Spinal cord (tissue), 9 donors: ENCODE measurements at regions not wholly inside any gene's neighbourhood (a gene's known extent, or its start where the extent isn't known, plus 50 kb on each side); places are given as distances from the start of the nearest gene placed in this dataset.

Experiments used
- DNase-seq, 6 donors: peaks; one replicate each; pipeline versions ENCODE4 v3.0.0 to v3.0.0-alpha.2; 2013 to 2015; ENCODE audit warnings: low spot score in 6 of 6, low read depth in 4 of 6
- H3K27ac ChIP-seq: one replicate; pipeline ENCODE4 v1.5.1; 2013; ENCODE audit warnings: low read depth, low read length, control low read depth
- H3K27me3 ChIP-seq: one replicate; pipeline ENCODE4 v1.6.1; 2013; ENCODE audit warnings: low read length; ENCODE audit not compliant: control insufficient read depth, insufficient read depth
- H3K36me3 ChIP-seq: one replicate; pipeline ENCODE4 v1.6.1; 2013; ENCODE audit warnings: low read length; ENCODE audit not compliant: control insufficient read depth, insufficient read depth
- H3K4me1 ChIP-seq: one replicate; pipeline ENCODE4 v1.6.1; 2013; ENCODE audit warnings: low read length; ENCODE audit not compliant: control insufficient read depth, insufficient read depth
- H3K4me3 ChIP-seq: one replicate; pipeline ENCODE4 v1.5.1; 2013; ENCODE audit warnings: low read depth, low read length, control low read depth
- H3K9me3 ChIP-seq: one replicate; pipeline ENCODE4 v1.6.1; 2013; ENCODE audit warnings: low read length; ENCODE audit not compliant: control insufficient read depth, insufficient read depth
- WGBS: methylation state at CpG from one replicate; pipeline ENCODE4 v1.1.5; 2013; ENCODE audit warnings: missing lambda C conversion rate; ENCODE audit not compliant: insufficient coverage; 5-methylcytosine and 5-hydroxymethylcytosine counted together
- donor health status: healthy.

GRCh38 chr5:164372892-164373291, 867.5 kb downstream of the MAT2B start:
- H3K27me3 ChIP-seq: no peaks in the 10 kb centered on the region
- H3K36me3 ChIP-seq: no peaks in the 10 kb centered on the region
- H3K9me3 ChIP-seq: no peaks in the 10 kb centered on the region
- DNase-seq: no peak
- H3K27ac ChIP-seq: no peak overlapping the region
- WGBS: no CpG with 5 or more reads among the region's 1 CpG
- H3K4me1 ChIP-seq: no peaks in the 10 kb centered on the region
- H3K4me3 ChIP-seq: no peak overlapping the region

GRCh38 chr5:164373876-164374275, 868.5 kb downstream of the MAT2B start:
- Histone ChIP-seq H3K9me3 (no peaks in the 10 kb centered on the region), H3K27ac (no peak overlapping the region), H3K4me1 (no peaks in the 10 kb centered on the region), H3K27me3 (no peaks in the 10 kb centered on the region), H3K4me3 (no peak overlapping the region), H3K36me3 (no peaks in the 10 kb centered on the region)
- no CpG with 5 or more reads among the region's 2 CpGs for WGBS
- no peak for DNase-seq

GRCh38 chr5:164375051-164375450, 869.6 kb downstream of the MAT2B start:
- Histone ChIP-seq H3K4me3 (no peak overlapping the region), H3K27me3 (no peaks in the 10 kb centered on the region), H3K9me3 (no peaks in the 10 kb centered on the region), H3K27ac (no peak overlapping the region), H3K36me3 (no peaks in the 10 kb centered on the region), H3K4me1 (no peaks in the 10 kb centered on the region)
- no CpG with 5 or more reads among the region's 1 CpG for WGBS
- DNase-seq: no peak

- DNase-seq: no peak
- Histone ChIP-seq H3K9me3 (no peaks in the 10 kb centered on the region), H3K27me3 (no peaks in the 10 kb centered on the region), H3K27ac (no peak overlapping the region), H3K4me3 (no peak overlapping the region), H3K4me1 (no peaks in the 10 kb centered on the region), H3K36me3 (no peaks in the 10 kb centered on the region)
Observed at GRCh38 chr5:164376843-164377242, 871.4 kb downstream of the MAT2B start.

- no peak for DNase-seq
Observed at GRCh38 chr5:164377746-164378145, 872.3 kb downstream of the MAT2B start.

GRCh38 chr5:164383662-164384061, 878.2 kb downstream of the MAT2B start:
- Histone ChIP-seq H3K36me3 (no peaks in the 10 kb centered on the region), H3K4me3 (no peak overlapping the region), H3K9me3 (peaks cover 4% of the 10 kb centered on the region), H3K27me3 (no peaks in the 10 kb centered on the region), H3K27ac (no peak overlapping the region), H3K4me1 (no peaks in the 10 kb centered on the region)
- WGBS: 90% methylated on average over 2 of the region's 2 CpGs
- DNase-seq: no peak

More at GRCh38 chr5:164377746-164378145, 872.3 kb downstream of the MAT2B start:
- H3K36me3 ChIP-seq: no peaks in the 10 kb centered on the region
- H3K4me3 ChIP-seq: no peak overlapping the region
- H3K4me1 ChIP-seq: no peaks in the 10 kb centered on the region
- H3K9me3 ChIP-seq: no peaks in the 10 kb centered on the region
- H3K27ac ChIP-seq: no peak overlapping the region
- no peaks in the 10 kb centered on the region for H3K27me3 ChIP-seq

GRCh38 chr5:164392531-164392930, 887.1 kb downstream of the MAT2B start:
- Histone ChIP-seq H3K4me1 (no peaks in the 10 kb centered on the region), H3K9me3 (no peaks in the 10 kb centered on the region)
- no peak for DNase-seq

GRCh38 chr5:164394686-164395194, 889.3 kb downstream of the MAT2B start:
- WGBS: 90% methylated on average over 2 of the region's 5 CpGs
- Histone ChIP-seq H3K27ac (no peak overlapping the region), H3K4me1 (no peaks in the 10 kb centered on the region), H3K27me3 (no peaks in the 10 kb centered on the region), H3K36me3 (no peaks in the 10 kb centered on the region), H3K4me3 (no peak overlapping the region), H3K9me3 (no peaks in the 10 kb centered on the region)
- DNase-seq: no peak

More at GRCh38 chr5:164392531-164392930, 887.1 kb downstream of the MAT2B start:
- H3K27me3 ChIP-seq: no peaks in the 10 kb centered on the region
- no peaks in the 10 kb centered on the region for H3K36me3 ChIP-seq
- no peak overlapping the region for H3K27ac ChIP-seq
- no peak overlapping the region for H3K4me3 ChIP-seq

- Histone ChIP-seq H3K36me3 (no peaks in the 10 kb centered on the region), H3K9me3 (peaks cover 3% of the 10 kb centered on the region), H3K27ac (no peak overlapping the region), H3K4me3 (no peak overlapping the region), H3K27me3 (no peaks in the 10 kb centered on the region), H3K4me1 (no peaks in the 10 kb centered on the region)
- DNase-seq: peak in 2 of 6 donors; percentile 32 to 77
- no CpG with 5 or more reads among the region's 1 CpG for WGBS
Observed at GRCh38 chr5:164412531-164412930, 907.1 kb downstream of the MAT2B start.

- H3K9me3 ChIP-seq: peaks cover 12% of the 10 kb centered on the region
- no peak overlapping the region for H3K4me3 ChIP-seq
- WGBS: no CpG with 5 or more reads among the region's 2 CpGs
- H3K4me1 ChIP-seq: no peaks in the 10 kb centered on the region
- no peak for DNase-seq
- H3K27ac ChIP-seq: no peak overlapping the region
- H3K27me3 ChIP-seq: no peaks in the 10 kb centered on the region
- no peaks in the 10 kb centered on the region for H3K36me3 ChIP-seq
Observed at GRCh38 chr5:164420161-164420560, 914.7 kb downstream of the MAT2B start.
